ENCODE measurements at regions not wholly inside any gene's neighbourhood (a gene's known extent, or its start where the extent isn't known, plus 50 kb on each side); places are given as distances from the start of the nearest gene placed in this dataset.
"Not testable (repeated sequence)": the region's sequence is repeated elsewhere in the genome, so short reads cannot be mapped to it uniquely, and the experiment has no call there.

DNA sequence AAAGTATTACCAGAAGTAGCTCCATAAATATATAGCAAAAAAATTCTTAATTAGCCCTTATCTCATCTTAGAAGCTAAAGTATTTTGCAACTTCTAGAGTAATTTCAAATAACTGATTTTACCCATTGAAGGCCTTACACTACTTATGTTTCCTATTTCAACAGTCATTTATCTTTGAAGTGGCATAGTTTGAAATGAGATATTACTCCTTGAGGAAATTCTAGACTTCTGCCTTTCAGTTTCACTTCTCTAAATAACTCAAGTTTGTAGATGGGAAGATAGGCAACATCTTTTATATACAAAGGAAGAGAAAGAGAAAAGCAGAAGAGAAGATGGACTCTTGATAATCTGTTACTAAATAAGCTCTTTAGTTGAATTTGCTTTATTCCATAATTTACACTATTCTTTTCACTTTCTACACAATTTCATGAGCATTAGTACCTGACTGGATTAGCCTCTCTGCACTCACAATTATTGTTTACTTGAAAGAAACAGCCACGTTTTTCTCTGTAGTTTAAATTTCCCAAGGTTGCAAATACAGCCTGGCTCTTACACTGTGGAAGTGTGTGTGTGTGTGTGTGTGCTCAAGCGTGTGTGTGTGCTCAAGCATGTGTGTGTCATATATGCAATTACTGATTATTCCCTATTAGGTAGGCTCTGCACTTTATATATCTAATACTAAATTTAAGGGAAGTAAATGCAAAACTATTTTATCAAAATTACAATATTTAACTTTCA is 60.6 kb upstream of the EMB start:
- no peak for TF ChIP-seq EZH2phosphoT487 (IDR thresholded peaks at IDR 0.05; ENCODE audit: low read length)
- TF ChIP-seq, protein P1, sequence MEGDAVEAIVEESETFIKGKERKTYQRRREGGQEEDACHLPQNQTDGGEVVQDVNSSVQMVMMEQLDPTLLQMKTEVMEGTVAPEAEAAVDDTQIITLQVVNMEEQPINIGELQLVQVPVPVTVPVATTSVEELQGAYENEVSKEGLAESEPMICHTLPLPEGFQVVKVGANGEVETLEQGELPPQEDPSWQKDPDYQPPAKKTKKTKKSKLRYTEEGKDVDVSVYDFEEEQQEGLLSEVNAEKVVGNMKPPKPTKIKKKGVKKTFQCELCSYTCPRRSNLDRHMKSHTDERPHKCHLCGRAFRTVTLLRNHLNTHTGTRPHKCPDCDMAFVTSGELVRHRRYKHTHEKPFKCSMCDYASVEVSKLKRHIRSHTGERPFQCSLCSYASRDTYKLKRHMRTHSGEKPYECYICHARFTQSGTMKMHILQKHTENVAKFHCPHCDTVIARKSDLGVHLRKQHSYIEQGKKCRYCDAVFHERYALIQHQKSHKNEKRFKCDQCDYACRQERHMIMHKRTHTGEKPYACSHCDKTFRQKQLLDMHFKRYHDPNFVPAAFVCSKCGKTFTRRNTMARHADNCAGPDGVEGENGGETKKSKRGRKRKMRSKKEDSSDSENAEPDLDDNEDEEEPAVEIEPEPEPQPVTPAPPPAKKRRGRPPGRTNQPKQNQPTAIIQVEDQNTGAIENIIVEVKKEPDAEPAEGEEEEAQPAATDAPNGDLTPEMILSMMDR (IDR thresholded peaks at IDR 0.05; ENCODE audit: low read length) = no peak
- no peak for TF ChIP-seq EZH2 (optimal IDR thresholded peaks at IDR 0.05; ENCODE audit: low read depth, low read length)
- Histone ChIP-seq H3K4me2 (ENCODE audit: low read depth, low read length) (peak overlapping the region; percentile 38; the same call in 1 of the 2 replicates), H3K27ac (ENCODE audit: low read length) (peak overlapping the region; percentile 43; the same call in 1 of the 2 replicates), H3K27me3 (replicated peaks; ENCODE audit: insufficient read depth, low read length) (no peaks in the 10 kb centered on the region), H3K79me2 (ENCODE audit: low read length) (no peaks in the 10 kb centered on the region), H3K9me3 (replicated peaks; ENCODE audit: insufficient read depth, low read length) (no peaks in the 10 kb centered on the region), H3K4me1 (ENCODE audit: low read length) (peaks cover 14% of the 10 kb centered on the region), H3K36me3 (replicated peaks; ENCODE audit: insufficient read depth, low read length) (no peaks in the 10 kb centered on the region), H2AFZ (ENCODE audit: low read length) (no peak overlapping the region), H3K9me2 (replicated peaks; ENCODE audit: insufficient read depth, low read length) (no peaks in the 10 kb centered on the region), H3F3A (ENCODE audit: insufficient read depth, low read length) (peaks cover 10% of the 10 kb centered on the region; the same call in 1 of the 2 replicates), H3K4me3 (ENCODE audit: low read length) (peak overlapping the region; percentile 8; the same call in 1 of the 2 replicates), H4K20me1 (ENCODE audit: insufficient read depth, low read length) (no peaks in the 10 kb centered on the region), H3K9ac (ENCODE audit: low read length) (no peak overlapping the region)
- peak; percentile 79 for DNase-seq

DNA sequence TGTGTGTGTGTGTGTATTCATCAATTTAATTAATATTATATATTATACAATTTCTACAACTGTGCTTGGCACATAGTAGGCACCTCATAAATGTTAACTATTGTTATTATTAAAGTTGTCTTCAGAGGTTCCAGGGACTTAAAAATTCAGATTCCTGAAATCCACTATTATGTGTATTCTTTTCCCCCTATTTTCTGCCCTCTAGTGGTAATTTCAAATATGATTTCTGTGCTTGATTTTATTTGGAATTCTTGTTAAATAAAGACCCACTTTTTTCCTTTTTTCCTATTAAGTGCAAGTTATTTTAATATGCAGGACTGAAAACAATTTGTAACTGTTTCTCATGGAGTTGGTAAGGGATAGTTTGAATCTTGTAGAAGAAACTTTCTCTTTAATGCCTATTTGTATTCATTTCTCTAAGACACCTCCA is 72.0 kb upstream of the EMB start:
- not testable (repeated sequence) for H3K36me3 ChIP-seq (replicated peaks; ENCODE audit: insufficient read depth, low read length); H3K9me3 ChIP-seq (replicated peaks; ENCODE audit: insufficient read depth, low read length); H3K9me2 ChIP-seq (replicated peaks; ENCODE audit: insufficient read depth, low read length); H3K27me3 ChIP-seq (replicated peaks; ENCODE audit: insufficient read depth, low read length); H3K9ac ChIP-seq (ENCODE audit: low read length); H4K20me1 ChIP-seq (ENCODE audit: insufficient read depth, low read length); H3F3A ChIP-seq (ENCODE audit: insufficient read depth, low read length); H3K79me2 ChIP-seq (ENCODE audit: low read length); DNase-seq; H3K4me3 ChIP-seq (ENCODE audit: low read length); H3K4me1 ChIP-seq (ENCODE audit: low read length); H2AFZ ChIP-seq (ENCODE audit: low read length); H3K4me2 ChIP-seq (ENCODE audit: low read depth, low read length); H3K27ac ChIP-seq (ENCODE audit: low read length)
- TF ChIP-seq, protein P1 (IDR thresholded peaks at IDR 0.05; ENCODE audit: low read length) = peak; percentile 51

DNA sequence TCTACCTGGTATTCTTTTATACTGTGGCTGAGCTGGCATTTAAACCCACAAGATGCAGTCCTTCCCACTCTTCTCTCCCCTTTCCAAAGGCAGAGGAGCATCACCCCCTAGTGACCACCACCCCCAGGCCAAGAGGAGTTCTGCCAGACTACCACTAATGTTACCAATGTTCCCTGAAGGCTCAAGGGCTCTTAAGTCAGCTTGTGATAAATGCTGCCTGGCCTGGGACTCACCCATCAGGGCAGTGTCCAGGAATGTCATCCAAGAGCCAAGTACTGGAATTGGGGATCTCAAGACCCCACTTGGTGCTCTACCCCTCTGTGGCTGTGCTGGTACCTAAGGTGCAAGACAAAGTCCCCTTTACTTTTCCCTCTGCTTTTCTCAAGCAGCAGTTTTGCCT is 80.0 kb upstream of the EMB start:
- H3K36me3 ChIP-seq (replicated peaks; ENCODE audit: insufficient read depth, low read length); H3K27me3 ChIP-seq (replicated peaks; ENCODE audit: insufficient read depth, low read length); H3K79me2 ChIP-seq (ENCODE audit: low read length); H3K9me2 ChIP-seq (replicated peaks; ENCODE audit: insufficient read depth, low read length); H3K4me2 ChIP-seq (ENCODE audit: low read depth, low read length); H3K4me3 ChIP-seq (ENCODE audit: low read length); H3K4me1 ChIP-seq (ENCODE audit: low read length); H3F3A ChIP-seq (ENCODE audit: insufficient read depth, low read length); H3K9ac ChIP-seq (ENCODE audit: low read length); H3K9me3 ChIP-seq (replicated peaks; ENCODE audit: insufficient read depth, low read length); H2AFZ ChIP-seq (ENCODE audit: low read length); H4K20me1 ChIP-seq (ENCODE audit: insufficient read depth, low read length); H3K27ac ChIP-seq (ENCODE audit: low read length); DNase-seq: not testable (repeated sequence)

DNA sequence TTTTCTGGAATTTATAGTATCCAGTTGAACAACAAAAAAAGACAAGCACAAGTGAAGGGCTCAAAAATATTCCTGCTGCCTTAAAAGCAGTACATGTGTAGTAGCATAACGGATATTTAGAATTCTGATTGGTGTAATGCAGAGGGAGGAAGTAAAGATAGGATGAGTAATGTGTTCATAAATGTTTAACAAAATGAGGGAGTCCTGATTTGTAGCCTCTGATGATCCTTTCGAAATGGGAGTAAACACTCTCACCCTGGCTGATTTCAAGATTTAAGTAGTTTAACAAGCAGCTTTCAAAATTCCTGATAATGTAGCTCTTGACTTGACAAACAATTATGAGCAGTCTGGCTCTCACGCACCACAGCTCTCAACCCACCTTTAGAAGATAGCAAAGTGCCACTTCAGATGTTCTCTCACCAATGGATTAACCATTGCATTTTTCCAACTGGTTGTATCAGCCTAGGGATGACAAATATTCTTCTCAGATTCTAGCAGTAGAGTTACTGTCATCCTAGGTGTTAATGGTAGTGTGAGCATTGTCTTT is 86.5 kb upstream of the EMB start:
- H2AFZ ChIP-seq (ENCODE audit: low read length); H3F3A ChIP-seq (ENCODE audit: insufficient read depth, low read length); H3K27ac ChIP-seq (ENCODE audit: low read length); H3K4me2 ChIP-seq (ENCODE audit: low read depth, low read length); H3K9ac ChIP-seq (ENCODE audit: low read length); H3K4me3 ChIP-seq (ENCODE audit: low read length); H3K79me2 ChIP-seq (ENCODE audit: low read length); H3K27me3 ChIP-seq (replicated peaks; ENCODE audit: insufficient read depth, low read length); H3K9me2 ChIP-seq (replicated peaks; ENCODE audit: insufficient read depth, low read length); H3K9me3 ChIP-seq (replicated peaks; ENCODE audit: insufficient read depth, low read length); H3K4me1 ChIP-seq (ENCODE audit: low read length); H4K20me1 ChIP-seq (ENCODE audit: insufficient read depth, low read length); H3K36me3 ChIP-seq (replicated peaks; ENCODE audit: insufficient read depth, low read length); DNase-seq: not testable (repeated sequence)
